Activated T-helper 1 cell treated with Interleukin-2 at 50 U/mL for 16 hours (primary cell): ENCODE measurements at regions not wholly inside any gene's neighbourhood (a gene's known extent, or its start where the extent isn't known, plus 50 kb on each side); places are given as distances from the start of the nearest gene placed in this dataset.

Source experiments
- DNase-seq: peaks from one replicate; pipeline ENCODE4 v3.0.0-alpha.2; 2020; ENCODE audit warnings: low read depth

- DNase-seq = no peak
These were observed 177.4 kb downstream of the SEC61B start for GRCh38 chr9:99399474-99399873.

GRCh38 chr9:99400184-99400731, 178.2 kb downstream of the SEC61B start:
- no peak for DNase-seq

GRCh38 chr9:99401680-99402504, 179.8 kb downstream of the SEC61B start:
- no peak for DNase-seq

GRCh38 chr9:99403371-99403770, 181.3 kb downstream of the SEC61B start:
- no peak for DNase-seq

GRCh38 chr9:99405359-99405758, 183.3 kb downstream of the SEC61B start:
- DNase-seq = no peak

GRCh38 chr9:99406939-99407338, 184.9 kb downstream of the SEC61B start:
- no peak for DNase-seq

- no peak for DNase-seq
These were observed 189.0 kb downstream of the SEC61B start for GRCh38 chr9:99411068-99411467.

GRCh38 chr9:99411479-99412115, 189.5 kb downstream of the SEC61B start:
- no peak for DNase-seq

- DNase-seq = no peak
These were observed 190.5 kb downstream of the SEC61B start for GRCh38 chr9:99412606-99413005.

- no peak for DNase-seq
These were observed 192.2 kb downstream of the SEC61B start for GRCh38 chr9:99414321-99414720.

GRCh38 chr9:99415606-99416005, 193.5 kb downstream of the SEC61B start:
- DNase-seq = no peak

- DNase-seq = no peak
These were observed 193.9 kb downstream of the SEC61B start for GRCh38 chr9:99416007-99416406.

- DNase-seq = no peak
These were observed 197.0 kb downstream of the SEC61B start for GRCh38 chr9:99419070-99419469.

GRCh38 chr9:99421369-99421768, 199.3 kb downstream of the SEC61B start:
- DNase-seq = no peak

- DNase-seq = no peak
These were observed 203.0 kb downstream of the SEC61B start for GRCh38 chr9:99425124-99425523.

GRCh38 chr9:99425923-99426842, 204.1 kb downstream of the SEC61B start:
- no peak for DNase-seq

GRCh38 chr9:99427260-99427659, 205.2 kb downstream of the SEC61B start:
- DNase-seq = no peak

- DNase-seq = no peak
These were observed 208.2 kb downstream of the SEC61B start for GRCh38 chr9:99430301-99430700.

GRCh38 chr9:99431103-99431502, 209.0 kb downstream of the SEC61B start:
- DNase-seq = no peak

- DNase-seq = no peak
These were observed 210.0 kb downstream of the SEC61B start for GRCh38 chr9:99432075-99432474.

- no peak for DNase-seq
These were observed 211.0 kb downstream of the SEC61B start for GRCh38 chr9:99433095-99433494.

GRCh38 chr9:99433555-99433954, 211.5 kb downstream of the SEC61B start:
- peak; percentile 23 for DNase-seq
